GM12878 (cell line): ENCODE measurements at regions not wholly inside any gene's neighbourhood (a gene's known extent, or its start where the extent isn't known, plus 50 kb on each side); places are given as distances from the start of the nearest gene placed in this dataset. TPM values are rescaled to one million over a fixed set of nuclear protein-coding genes. Genes with fewer than 3 reads are reported as not detected.

Source experiments
- ATAC-seq: fragments of 200-7000 bp; cut with Tn5 transposase; 3 replicates; pipeline ENCODE4 v1.9.1; 2020; ENCODE audit warnings: mild to moderate bottlenecking, moderate library complexity
- BruUV-seq: library from RNA; stranded (reverse); fragments of 400-500 nt; replicated peaks from 2 replicates; lab custom pipeline; 2021; lab: Mats Ljungman, UMichigan
- CTCF ChIA-PET: fragments of 300-600 bp; sonication (Branson Sonifier 250); formaldehyde crosslinking; extraction: SDS; loops from one replicate; lab custom pipeline; 2021; ENCODE audit warnings: inconsistent platforms; lab: Yijun Ruan, JAX
- POLR2A ChIA-PET: fragments of 350-600 bp; formaldehyde crosslinking; extraction: SDS; loops from one replicate; lab custom pipeline; 2021; ENCODE audit warnings: inconsistent platforms; lab: Charles Lee
- RAD21 ChIA-PET: fragments of 300-600 bp; sonication (Branson Sonifier 250); formaldehyde crosslinking; loops from one replicate; lab custom pipeline; 2023; ENCODE audit warnings: antibody characterized with exemption; ENCODE audit not compliant: unreplicated experiment; lab: Charles Lee
- SMC1A ChIA-PET: fragments of 300-600 bp; sonication (Branson Sonifier 250); formaldehyde crosslinking; loops from one replicate; lab custom pipeline; 2023; ENCODE audit not compliant: unreplicated experiment, uncharacterized antibody; lab: Charles Lee
- DNase-seq: peaks from one replicate; pipeline ENCODE4 v3.0.0-alpha.2; 2011; ENCODE audit warnings: low read depth, low spot score
- FAIRE-seq: peaks from 3 replicates; lab custom pipeline; 2011; peaks lifted over from hg19 to GRCh38; lab: Jason Lieb, UNC
- H2AFZ ChIP-seq: 2 replicates; pipeline ENCODE4 v1.6.0; 2011; ENCODE audit warnings: low read depth, low read length, control low read depth; ENCODE audit not compliant: control insufficient read depth
- H3K27ac ChIP-seq: 2 replicates; pipeline ENCODE4 v1.5.1; 2011; ENCODE audit warnings: control low read depth; ENCODE audit not compliant: control insufficient read depth, insufficient read depth
- H3K27me3 ChIP-seq, 2 experiments: replicated peaks in 1 of 2; 2 replicates each; pipeline versions ENCODE4 v1.6.0 to v1.6.1; 2011; ENCODE audit warnings: low read length in 1 of 2; ENCODE audit not compliant: control insufficient read depth in 2 of 2, insufficient read depth in 2 of 2
- H3K36me3 ChIP-seq, 2 experiments: 2 replicates each; pipeline ENCODE4 v1.5.1; 2011; ENCODE audit warnings: low read length in 1 of 2; ENCODE audit not compliant: control insufficient read depth in 2 of 2, insufficient read depth in 2 of 2
- H3K4me1 ChIP-seq: 2 replicates; pipeline ENCODE4 v1.6.1; 2011; ENCODE audit warnings: mild to moderate bottlenecking, low read length, moderate library complexity, mixed read lengths; ENCODE audit not compliant: control insufficient read depth, insufficient read depth
- H3K4me2 ChIP-seq: 2 replicates; pipeline ENCODE4 v1.6.0; 2011; ENCODE audit warnings: control low read depth; ENCODE audit not compliant: control insufficient read depth, insufficient read depth
- H3K4me3 ChIP-seq: fragments of 200-600 bp; sonication (generic); 2 replicates; pipeline ENCODE4 v1.5.1; 2016
- H3K79me2 ChIP-seq: 2 replicates; pipeline ENCODE4 v1.6.0; 2011; ENCODE audit warnings: low read length; ENCODE audit not compliant: control insufficient read depth, insufficient read depth
- H3K9ac ChIP-seq: 2 replicates; pipeline ENCODE4 v1.8.0; 2011; ENCODE audit warnings: low read length, control low read depth, mixed read lengths; ENCODE audit not compliant: control insufficient read depth, insufficient read depth
- H3K9me3 ChIP-seq: replicated peaks from 3 replicates; pipeline ENCODE4 v1.5.1; 2011; ENCODE audit warnings: mild to moderate bottlenecking, low read length; ENCODE audit not compliant: control insufficient read depth, insufficient read depth
- H4K20me1 ChIP-seq: 2 replicates; pipeline ENCODE4 v1.6.0; 2011; ENCODE audit not compliant: control insufficient read depth, insufficient read depth
- GATAD2B ChIP-seq: fragments of 450-650 bp; conservative IDR thresholded peaks from 2 replicates; pipeline ENCODE4 v1.6.1; 2017; ENCODE audit warnings: low read depth, mild to moderate bottlenecking, moderate library complexity
- NFXL1 ChIP-seq: fragments of 450-650 bp; IDR thresholded peaks from 2 replicates; pipeline ENCODE4 v1.6.1; 2017; ENCODE audit warnings: antibody characterized with exemption, mild to moderate bottlenecking, borderline replicate concordance
- SMARCA5 ChIP-seq: fragments of 450-650 bp; IDR thresholded peaks from 2 replicates; pipeline ENCODE4 v1.6.1; 2017; ENCODE audit warnings: mild to moderate bottlenecking
- WGBS: methylation state at CpG from one replicate; pipeline ENCODE4 v1.1.6; 2016; ENCODE audit warnings: low lambda C conversion rate; ENCODE audit not compliant: insufficient replicate concordance, insufficient coverage; ENCODE audit errors: missing lambda C conversion rate; 5-methylcytosine and 5-hydroxymethylcytosine counted together
- in situ Hi-C: fragments of 300-500 bp; cut with MboI; formaldehyde crosslinking; loops from 9 replicates; pipeline ENCODE4 v1.14.3; 2018; ENCODE audit warnings: mixed read lengths
- intact Hi-C: fragments of 100-400 bp; cut with micrococcal nuclease; formaldehyde crosslinking; loops from one replicate; pipeline ENCODE4 v1.14.2; 2022; ENCODE audit not compliant: unreplicated experiment
- microRNA-seq: library from miRNA; unstranded; fragments of <30 nt; microRNA quantifications from one replicate; pipeline ENCODE4, GENCODE V29; 2018
- small RNA-seq: library from RNA; depleted of rRNA; stranded (forward); fragments of <200 nt; gene quantifications from one replicate; pipeline ENCODE3, GENCODE V24; 2014

- TF ChIP-seq GATAD2B: no peak
- TF ChIP-seq SMARCA5: no peak
- no peak for TF ChIP-seq NFXL1
- H3K27me3 ChIP-seq: peaks cover 0 to 2% of the 10 kb centered on the region in 2 experiments; a peak in 1 of 4 replicates
- no TSS peak for BruUV-seq
- DNase-seq: no peak
- H2AFZ ChIP-seq: no peak overlapping the region
- H3K9ac ChIP-seq: no peak overlapping the region
- no peak overlapping the region for H3K27ac ChIP-seq
- no peaks in the 10 kb centered on the region for H3K4me1 ChIP-seq
- FAIRE-seq: no peak
- no peak for ATAC-seq
- ChIA-PET RAD21 (interaction anchor here (0.6 kb wide), 1 partner anchor 220 kb away, joined by 3 read pairs; no protein-coding TSS in a partner anchor), CTCF (no interaction called here), POLR2A (interaction anchor here (0.6 to 0.7 kb wide), 2 partner anchors 39 to 501 kb away, joined by 3 read pairs; no protein-coding TSS in a partner anchor), SMC1A (interaction anchor here (0.6 to 0.7 kb wide), 3 partner anchors 26 to 1386 kb away, joined by 3 read pairs; no protein-coding TSS in a partner anchor)
- H3K79me2 ChIP-seq: no peaks in the 10 kb centered on the region
- intact Hi-C loops: no loop called here
- in situ Hi-C loops: no loop called here
- no peaks in the 10 kb centered on the region for H4K20me1 ChIP-seq
- H3K4me3 ChIP-seq: no peak overlapping the region
- no peak overlapping the region for H3K4me2 ChIP-seq
- WGBS: 42% methylated on average over 3 of the region's 3 CpGs
- H3K36me3 ChIP-seq: no peaks in the 10 kb centered on the region
- H3K9me3 ChIP-seq: peaks cover 2% of the 10 kb centered on the region; the same call in 1 of the 3 replicates
Measured at GRCh38 chr2:65482971-65483370, 50.6 kb upstream of the SPRED2 start.

Small RNAs in the stretch of these regions (microRNA-seq; reads per million reads assigned to microRNA genes)
- gene MIR4778: not detected

Small RNAs in the stretch of these regions (small RNA-seq; reads per million reads assigned to genes)
- gene MIR4778: not detected
- not detected for gene RN7SL635P
- gene VTRNA2-2P: not detected
